Peyer's patch (tissue), 4 donors: ENCODE measurements at regions not wholly inside any gene's neighbourhood (a gene's known extent, or its start where the extent isn't known, plus 50 kb on each side); places are given as distances from the start of the nearest gene placed in this dataset.

Source experiments
- DNase-seq, 3 donors: peaks; one replicate each; pipeline ENCODE4 v3.0.0-alpha.2; 2017 to 2019
- H3K27ac ChIP-seq, 4 donors: fragments of 200-600 bp; sonication (generic); one replicate each; pipeline ENCODE4 v1.5.1; 2016 to 2019
- H3K27me3 ChIP-seq, 2 donors: fragments of 200-600 bp; sonication (generic); one replicate each; pipeline ENCODE4 v1.5.1; 2019
- H3K36me3 ChIP-seq, 3 donors: fragments of 200-600 bp; sonication (generic); one replicate each; pipeline ENCODE4 v1.5.1; 2016 to 2019
- H3K4me1 ChIP-seq, 4 donors: fragments of 200-600 bp; sonication (generic); one replicate each; pipeline ENCODE4 v1.5.1; 2016 to 2019
- H3K4me3 ChIP-seq, 4 donors: fragments of 200-600 bp; sonication (generic); 1 replicate in 3 of 4; 2 replicates in 1 of 4; pipeline ENCODE4 v1.5.1; 2016 to 2019; ENCODE audit warnings: mild to moderate bottlenecking in 1 of 4
- H3K9me3 ChIP-seq, 4 donors: fragments of 200-600 bp; sonication (generic); one replicate each; pipeline ENCODE4 v1.5.1; 2016 to 2019; ENCODE audit warnings: mild to moderate bottlenecking in 1 of 4
- CTCF ChIP-seq, 6 experiments: fragments of 450-650 bp in 4 of 6; fragments of 200-600 bp in 2 of 6; sonication (generic) in 1 of 6; IDR thresholded peaks; one replicate each; pipeline ENCODE4 v1.5.1; 2017 to 2019; ENCODE audit warnings: antibody characterized with exemption in 6 of 6, mild to moderate bottlenecking in 3 of 6, moderate library complexity in 1 of 6
- POLR2A ChIP-seq, 2 donors: fragments of 450-650 bp; IDR thresholded peaks; one replicate each; pipeline ENCODE4 v1.5.1; 2017; ENCODE audit warnings: antibody characterized with exemption in 2 of 2, mild to moderate bottlenecking in 2 of 2, moderate library complexity in 2 of 2

GRCh38 chr9:117470455-117470854 lies 55.6 kb upstream of the ASTN2 start:
- no peaks in the 10 kb centered on the region for H3K27me3 ChIP-seq
- no peak overlapping the region for H3K27ac ChIP-seq
- no peaks in the 10 kb centered on the region for H3K9me3 ChIP-seq
- no peak overlapping the region for H3K4me3 ChIP-seq
- no peak for TF ChIP-seq CTCF (IDR thresholded peaks at IDR 0.05)
- no peak for TF ChIP-seq POLR2A (IDR thresholded peaks at IDR 0.05)
- no peaks in the 10 kb centered on the region for H3K36me3 ChIP-seq
- no peak for DNase-seq
- H3K4me1 ChIP-seq, result no peaks in the 10 kb centered on the region

- TF ChIP-seq CTCF (IDR thresholded peaks at IDR 0.05), result no peak
- no peak for TF ChIP-seq POLR2A (IDR thresholded peaks at IDR 0.05)
- Histone ChIP-seq H3K27me3 (no peaks in the 10 kb centered on the region), H3K4me3 (no peak overlapping the region), H3K36me3 (no peaks in the 10 kb centered on the region), H3K4me1 (no peaks in the 10 kb centered on the region), H3K27ac (no peak overlapping the region), H3K9me3 (no peaks in the 10 kb centered on the region)
- DNase-seq, result no peak
These were observed 51.3 kb upstream of the ASTN2 start for GRCh38 chr9:117466111-117466510.

GRCh38 chr9:117465706-117466105 lies 50.8 kb upstream of the ASTN2 start:
- no peak overlapping the region for H3K4me3 ChIP-seq
- no peaks in the 10 kb centered on the region for H3K4me1 ChIP-seq
- H3K27me3 ChIP-seq, result no peaks in the 10 kb centered on the region
- TF ChIP-seq POLR2A (IDR thresholded peaks at IDR 0.05) (no peak), CTCF (IDR thresholded peaks at IDR 0.05) (no peak)
- H3K36me3 ChIP-seq, result no peaks in the 10 kb centered on the region
- H3K9me3 ChIP-seq, result no peaks in the 10 kb centered on the region
- H3K27ac ChIP-seq, result no peak overlapping the region
- no peak for DNase-seq

GRCh38 chr9:117464941-117465616 lies 50.2 kb upstream of the ASTN2 start:
- DNase-seq, result no peak
- Histone ChIP-seq H3K27ac (no peak overlapping the region), H3K9me3 (no peaks in the 10 kb centered on the region), H3K4me3 (no peak overlapping the region), H3K36me3 (no peaks in the 10 kb centered on the region), H3K27me3 (no peaks in the 10 kb centered on the region), H3K4me1 (no peaks in the 10 kb centered on the region)
- TF ChIP-seq POLR2A (IDR thresholded peaks at IDR 0.05), result no peak
- TF ChIP-seq CTCF (IDR thresholded peaks at IDR 0.05), result no peak
